Endodermal cell (in vitro differentiated cells): ENCODE measurements at regions not wholly inside any gene's neighbourhood (a gene's known extent, or its start where the extent isn't known, plus 50 kb on each side); places are given as distances from the start of the nearest gene placed in this dataset.

ENCODE experiments used
- DNase-seq: peaks from one replicate; pipeline ENCODE4 v3.0.0-alpha.2; 2017
- H3K27ac ChIP-seq: 2 replicates; pipeline ENCODE4 v1.5.1; 2013; ENCODE audit warnings: mild to moderate bottlenecking, low read depth, low read length, moderate library complexity
- H3K27me3 ChIP-seq: 2 replicates; pipeline ENCODE4 v1.6.1; 2013; ENCODE audit warnings: mild to moderate bottlenecking, low read length, moderate library complexity; ENCODE audit not compliant: insufficient read depth, control insufficient read depth, poor library complexity, severe bottlenecking
- H3K36me3 ChIP-seq: 2 replicates; pipeline ENCODE4 v1.7.0; 2013; ENCODE audit warnings: mild to moderate bottlenecking, low read length, moderate library complexity; ENCODE audit not compliant: control insufficient read depth, insufficient read depth
- H3K4me1 ChIP-seq: one replicate; pipeline ENCODE4 v1.7.0; 2013; ENCODE audit warnings: low read length; ENCODE audit not compliant: control insufficient read depth, insufficient read depth
- H3K4me3 ChIP-seq: 2 replicates; pipeline ENCODE4 v1.5.1; 2013; ENCODE audit warnings: mild to moderate bottlenecking, low read length, moderate library complexity
- H3K9ac ChIP-seq: 2 replicates; pipeline ENCODE4 v1.6.1; 2013; ENCODE audit warnings: mild to moderate bottlenecking, low read length, moderate library complexity; ENCODE audit not compliant: poor library complexity, severe bottlenecking; ENCODE audit errors: extremely low read depth
- H3K9me3 ChIP-seq: 2 replicates; pipeline ENCODE4 v1.6.1; 2013; ENCODE audit warnings: mild to moderate bottlenecking, low read length, moderate library complexity; ENCODE audit not compliant: control insufficient read depth
- H3K27ac Mint-ChIP-seq: 2 replicates; pipeline ENCODE4 v1.8.0; 2020; ENCODE audit warnings: mixed read lengths
- H3K27me3 Mint-ChIP-seq: 2 replicates; pipeline ENCODE4 v1.8.0; 2021; ENCODE audit warnings: mild to moderate bottlenecking, mixed read lengths; ENCODE audit not compliant: insufficient read depth
- H3K36me3 Mint-ChIP-seq: 2 replicates; pipeline ENCODE4 v1.8.0; 2020; ENCODE audit warnings: low read depth, mixed read lengths
- H3K4me1 Mint-ChIP-seq: 2 replicates; pipeline ENCODE4 v1.8.0; 2020; ENCODE audit warnings: mixed read lengths
- H3K4me3 Mint-ChIP-seq: 2 replicates; pipeline ENCODE4 v1.8.0; 2020; ENCODE audit warnings: mild to moderate bottlenecking, moderate library complexity, mixed read lengths
- H3K9me3 Mint-ChIP-seq: 2 replicates; pipeline ENCODE4 v1.8.0; 2020; ENCODE audit warnings: mild to moderate bottlenecking, mixed read lengths
- WGBS, 2 experiments: methylation state at CpG; one replicate each; pipeline versions ENCODE4 v1.1.5 to v1.1.7; 2013; ENCODE audit warnings: missing lambda C conversion rate in 2 of 2, mixed read lengths in 1 of 2; ENCODE audit not compliant: insufficient coverage in 1 of 2, insufficient read length in 1 of 2; 5-methylcytosine and 5-hydroxymethylcytosine counted together
- TF ChIP-seq, protein P1 (sequence below): fragments of 200-600 bp; sonication (generic); conservative IDR thresholded peaks from 2 replicates; pipeline ENCODE4 v1.5.0; 2021; ENCODE audit warnings: antibody characterized with exemption, mild to moderate bottlenecking

DNA sequence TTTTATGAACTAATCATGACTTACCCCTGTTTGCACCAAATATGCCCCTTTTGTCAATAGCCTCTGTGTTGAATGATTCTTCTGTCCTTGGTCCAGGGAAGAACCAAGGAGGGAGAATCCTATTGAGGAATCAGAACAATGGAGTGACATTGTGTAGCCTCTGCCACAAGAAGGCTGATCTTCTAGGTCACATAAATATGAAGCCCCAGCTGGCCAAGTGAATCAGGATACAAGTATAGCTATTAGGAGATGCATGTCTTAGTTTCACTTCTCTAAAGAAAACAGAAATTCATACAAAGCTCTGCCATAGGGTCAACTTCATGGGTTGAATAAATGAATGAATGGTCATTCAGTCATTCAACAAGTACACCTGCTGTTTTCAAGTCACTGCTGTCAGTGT lies 118.2 kb upstream of the BLID start:
- Histone ChIP-seq H3K4me1 (no peaks in the 10 kb centered on the region), H3K27ac (no peak overlapping the region), H3K9me3 (peaks cover 4% of the 10 kb centered on the region), H3K36me3 (no peaks in the 10 kb centered on the region), H3K27me3 (peaks cover 26% of the 10 kb centered on the region), H3K9ac (no peak overlapping the region), H3K4me3 (no peak overlapping the region)
- Mint-ChIP-seq H3K9me3 (no peaks in the 10 kb centered on the region), H3K27me3 (peaks cover 2% of the 10 kb centered on the region), H3K4me1 (no peaks in the 10 kb centered on the region), H3K4me3 (no peak overlapping the region), H3K27ac (no peak overlapping the region), H3K36me3 (no peaks in the 10 kb centered on the region)
- TF ChIP-seq, protein P1, sequence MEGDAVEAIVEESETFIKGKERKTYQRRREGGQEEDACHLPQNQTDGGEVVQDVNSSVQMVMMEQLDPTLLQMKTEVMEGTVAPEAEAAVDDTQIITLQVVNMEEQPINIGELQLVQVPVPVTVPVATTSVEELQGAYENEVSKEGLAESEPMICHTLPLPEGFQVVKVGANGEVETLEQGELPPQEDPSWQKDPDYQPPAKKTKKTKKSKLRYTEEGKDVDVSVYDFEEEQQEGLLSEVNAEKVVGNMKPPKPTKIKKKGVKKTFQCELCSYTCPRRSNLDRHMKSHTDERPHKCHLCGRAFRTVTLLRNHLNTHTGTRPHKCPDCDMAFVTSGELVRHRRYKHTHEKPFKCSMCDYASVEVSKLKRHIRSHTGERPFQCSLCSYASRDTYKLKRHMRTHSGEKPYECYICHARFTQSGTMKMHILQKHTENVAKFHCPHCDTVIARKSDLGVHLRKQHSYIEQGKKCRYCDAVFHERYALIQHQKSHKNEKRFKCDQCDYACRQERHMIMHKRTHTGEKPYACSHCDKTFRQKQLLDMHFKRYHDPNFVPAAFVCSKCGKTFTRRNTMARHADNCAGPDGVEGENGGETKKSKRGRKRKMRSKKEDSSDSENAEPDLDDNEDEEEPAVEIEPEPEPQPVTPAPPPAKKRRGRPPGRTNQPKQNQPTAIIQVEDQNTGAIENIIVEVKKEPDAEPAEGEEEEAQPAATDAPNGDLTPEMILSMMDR, result no peak
- DNase-seq, result no peak

DNA sequence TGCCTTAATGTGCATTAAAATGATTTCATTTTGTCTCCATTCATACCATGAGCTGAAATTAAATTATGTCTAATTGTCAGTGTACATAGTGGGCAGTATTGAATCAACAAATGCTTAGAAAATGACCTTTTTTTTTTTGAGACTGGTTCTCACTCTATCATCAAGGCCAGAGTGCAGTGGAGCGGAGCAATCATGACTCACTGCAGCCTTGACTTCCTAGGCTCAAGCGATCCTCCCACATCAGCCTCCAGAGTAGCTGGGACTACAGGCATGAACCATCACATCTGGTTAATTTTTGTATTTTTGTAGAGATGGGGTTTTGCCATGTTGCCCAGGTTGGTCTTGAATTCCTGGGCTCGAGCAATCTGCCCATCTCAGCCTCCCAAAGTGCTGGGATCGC lies 117.0 kb upstream of the BLID start:
- Histone ChIP-seq H3K27me3 (peaks cover 26% of the 10 kb centered on the region), H3K9ac (no peak overlapping the region), H3K36me3 (no peaks in the 10 kb centered on the region), H3K4me1 (no peaks in the 10 kb centered on the region), H3K27ac (no peak overlapping the region), H3K9me3 (peaks cover 2% of the 10 kb centered on the region), H3K4me3 (no peak overlapping the region)
- DNase-seq, result no peak
- no peak overlapping the region for H3K4me3 Mint-ChIP-seq
- H3K36me3 Mint-ChIP-seq, result no peaks in the 10 kb centered on the region
- no peaks in the 10 kb centered on the region for H3K4me1 Mint-ChIP-seq
- peaks cover 2% of the 10 kb centered on the region for H3K27me3 Mint-ChIP-seq
- no peak overlapping the region for H3K27ac Mint-ChIP-seq
- H3K9me3 Mint-ChIP-seq, result no peaks in the 10 kb centered on the region
- TF ChIP-seq, protein P1, result no peak
- 98 to 100% methylated on average over 2 to 4 of the region's 4 CpGs for WGBS, 2 experiments

DNA sequence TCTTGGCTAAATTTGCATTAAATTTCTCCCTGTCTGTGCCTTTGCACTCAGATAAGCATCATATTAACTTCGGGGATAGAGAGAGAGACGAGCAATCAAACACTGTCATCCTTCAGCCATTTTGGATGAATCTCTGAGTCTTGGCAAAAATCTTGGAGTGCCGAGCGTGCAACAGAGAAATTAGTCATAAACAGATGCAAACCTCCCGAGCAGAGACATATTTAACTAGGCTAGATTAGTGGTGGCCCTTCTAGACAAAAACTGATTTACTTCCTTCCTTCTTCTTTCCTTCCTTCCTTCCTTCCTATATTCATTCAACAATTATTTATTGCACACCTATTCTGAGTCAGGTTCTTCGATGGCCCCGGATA lies 114.4 kb upstream of the BLID start:
- TF ChIP-seq, protein P1, result no peak
- H3K27ac ChIP-seq, result peak overlapping the region; percentile 94
- Mint-ChIP-seq H3K9me3 (no peaks in the 10 kb centered on the region), H3K27ac (no peak overlapping the region), H3K36me3 (no peaks in the 10 kb centered on the region), H3K27me3 (no peaks in the 10 kb centered on the region), H3K4me3 (no peak overlapping the region), H3K4me1 (no peaks in the 10 kb centered on the region)
- H3K27me3 ChIP-seq, result peaks cover 23% of the 10 kb centered on the region
- H3K36me3 ChIP-seq, result no peaks in the 10 kb centered on the region
- no peak overlapping the region for H3K9ac ChIP-seq
- DNase-seq, result no peak
- H3K4me1 ChIP-seq, result no peaks in the 10 kb centered on the region
- WGBS, 2 experiments, result 93 to 96% methylated on average over 5 to 7 of the region's 7 CpGs
- no peaks in the 10 kb centered on the region for H3K9me3 ChIP-seq
- no peak overlapping the region for H3K4me3 ChIP-seq
